Endothelial cell of umbilical vein (primary cell): ENCODE measurements at regions not wholly inside any gene's neighbourhood (a gene's known extent, or its start where the extent isn't known, plus 50 kb on each side); places are given as distances from the start of the nearest gene placed in this dataset.

Experiments
- BruUV-seq: library from RNA; stranded (reverse); fragments of 400-500 nt; replicated peaks from 2 replicates; lab custom pipeline; 2021; lab: Mats Ljungman, UMichigan
- CTCF ChIA-PET: fragments of 300-600, 350-600 bp; sonication (Branson Sonifier 250); formaldehyde crosslinking; loops from one replicate; lab custom pipeline; 2021; ENCODE audit warnings: antibody characterized with exemption, inconsistent platforms; lab: Charles Lee
- POLR2A ChIA-PET: fragments of 300-600, 350-600 bp; sonication (Branson Sonifier 250); formaldehyde crosslinking; loops from one replicate; lab custom pipeline; 2021; ENCODE audit warnings: antibody characterized with exemption, inconsistent platforms; lab: Charles Lee
- DNase-seq: peaks from one replicate; pipeline ENCODE4 v3.0.0-alpha.2; 2011; ENCODE audit warnings: low read depth, low spot score
- FAIRE-seq: peaks from 2 replicates; lab custom pipeline; 2011; peaks lifted over from hg19 to GRCh38; lab: Jason Lieb, UNC
- H2AFZ ChIP-seq: 2 replicates; pipeline ENCODE4 v1.6.0; 2012; ENCODE audit warnings: low read depth, low read length, control low read depth, inconsistent platforms
- H3K27ac ChIP-seq: 2 replicates; pipeline ENCODE4 v1.5.1; 2011; ENCODE audit warnings: low read depth, mild to moderate bottlenecking, control low read depth, low read length, moderate library complexity; ENCODE audit not compliant: insufficient read depth
- H3K27me3 ChIP-seq, 2 experiments: 2 replicates each; pipeline versions ENCODE4 v1.6.0 to v1.6.1; 2011; ENCODE audit warnings: low read length in 2 of 2, mixed read lengths in 1 of 2; ENCODE audit not compliant: control insufficient read depth in 2 of 2, insufficient read depth in 2 of 2
- H3K36me3 ChIP-seq, 2 experiments: 2 replicates in 1 of 2; 3 replicates in 1 of 2; pipeline ENCODE4 v1.5.1; 2011; ENCODE audit warnings: low read length in 2 of 2, mild to moderate bottlenecking in 1 of 2, moderate library complexity in 1 of 2; ENCODE audit not compliant: control insufficient read depth in 2 of 2, insufficient read depth in 2 of 2; ENCODE audit errors: extremely low read depth in 1 of 2
- H3K4me1 ChIP-seq: 3 replicates; pipeline ENCODE4 v1.5.1; 2011; ENCODE audit warnings: mild to moderate bottlenecking, low read length; ENCODE audit not compliant: control insufficient read depth, insufficient read depth; ENCODE audit errors: extremely low read depth
- H3K4me2 ChIP-seq: 2 replicates; pipeline ENCODE4 v1.6.1; 2011; ENCODE audit warnings: low read length, control low read depth, mixed read lengths; ENCODE audit not compliant: insufficient read depth
- H3K4me3 ChIP-seq, 3 experiments: fragments of 200-600 bp in 1 of 3; sonication (generic), shearing (Covaris generic) in 1 of 3; replicated peaks in 1 of 3; 2 replicates each; pipeline ENCODE4 v1.5.1; 2011 to 2016; ENCODE audit warnings: control low read depth in 3 of 3, low read length in 3 of 3, mild to moderate bottlenecking in 2 of 3, inconsistent platforms in 1 of 3, low read depth in 1 of 3, moderate library complexity in 1 of 3; ENCODE audit not compliant: insufficient read depth in 1 of 3
- H3K79me2 ChIP-seq: 2 replicates; pipeline ENCODE4 v1.6.0; 2012; ENCODE audit warnings: low read length, inconsistent platforms; ENCODE audit not compliant: control insufficient read depth, insufficient read depth
- H3K9ac ChIP-seq: replicated peaks from 2 replicates; pipeline ENCODE3; 2011; ENCODE audit warnings: low read length, control low read depth; ENCODE audit not compliant: insufficient read depth; ENCODE audit errors: extremely low read depth
- H3K9me1 ChIP-seq: replicated peaks from 3 replicates; pipeline ENCODE4 v1.6.0; 2011; ENCODE audit warnings: mild to moderate bottlenecking, low read length; ENCODE audit not compliant: control insufficient read depth, insufficient read depth; ENCODE audit errors: extremely low read depth
- H3K9me3 ChIP-seq: replicated peaks from 2 replicates; pipeline ENCODE4 v1.5.1; 2012; ENCODE audit warnings: low read length, inconsistent platforms; ENCODE audit not compliant: control insufficient read depth, insufficient read depth
- H4K20me1 ChIP-seq: replicated peaks from 2 replicates; pipeline ENCODE3; 2011; ENCODE audit warnings: mild to moderate bottlenecking, low read length; ENCODE audit not compliant: control insufficient read depth, insufficient read depth; ENCODE audit errors: extremely low read depth
- CTCF ChIP-seq, 2 donors: IDR thresholded peaks; 1 replicate in 1 of 2; 2 replicates in 1 of 2; pipeline ENCODE4 v1.5.1; 2011; ENCODE audit warnings: low read length in 2 of 2, mild to moderate bottlenecking in 2 of 2, moderate library complexity in 2 of 2, control low read depth in 1 of 2, inconsistent platforms in 1 of 2, low read depth in 1 of 2; ENCODE audit not compliant: insufficient read depth in 1 of 2; ENCODE audit errors: extremely low read depth in 1 of 2
- EZH2 ChIP-seq: IDR thresholded peaks from 2 replicates; pipeline ENCODE4 v1.6.1; 2012; ENCODE audit warnings: borderline replicate concordance, low read depth, mild to moderate bottlenecking, moderate library complexity, low read length, inconsistent platforms; ENCODE audit not compliant: severe bottlenecking
- FOS ChIP-seq: IDR thresholded peaks from 2 replicates; pipeline ENCODE4 v1.6.1; 2011; ENCODE audit warnings: mild to moderate bottlenecking, low read length, moderate library complexity, borderline replicate concordance; ENCODE audit not compliant: insufficient read depth
- GATA2 ChIP-seq: IDR thresholded peaks from 2 replicates; pipeline ENCODE4 v1.7.0; 2011; ENCODE audit warnings: low read depth, mild to moderate bottlenecking, moderate library complexity, mixed read lengths, low read length; ENCODE audit not compliant: insufficient read length, insufficient read depth
- JUN ChIP-seq: IDR thresholded peaks from 2 replicates; pipeline ENCODE4 v1.6.1; 2011; ENCODE audit warnings: borderline replicate concordance, low read depth; ENCODE audit not compliant: insufficient read length, insufficient read depth
- MAX ChIP-seq: IDR thresholded peaks from 2 replicates; pipeline ENCODE4 v1.6.1; 2011; ENCODE audit not compliant: insufficient read depth, insufficient read length
- MYC ChIP-seq: IDR thresholded peaks from one replicate; pipeline ENCODE4 v1.6.1; 2011; ENCODE audit warnings: mild to moderate bottlenecking, low read depth, low read length
- POLR2A ChIP-seq: IDR thresholded peaks from 2 replicates; pipeline ENCODE4 v1.6.1; 2012; ENCODE audit warnings: low read depth, mild to moderate bottlenecking, control low read depth, low read length
- POLR2AphosphoS5 ChIP-seq: IDR thresholded peaks from 2 replicates; pipeline ENCODE4 v1.6.1; 2012; ENCODE audit warnings: low read depth, mild to moderate bottlenecking, control low read depth, low read length, moderate library complexity; ENCODE audit not compliant: insufficient read depth
- dilution Hi-C: fragments of 300-500 bp; cut with MboI; formaldehyde crosslinking; loops from one replicate; pipeline ENCODE4 v1.15.0; 2019; ENCODE audit warnings: low sequenced_read_pairs; ENCODE audit not compliant: extremely low pct_ligation_motif_present
- intact Hi-C: fragments of 100-400 bp; cut with micrococcal nuclease; formaldehyde crosslinking; loops from one replicate; pipeline ENCODE4 v1.10.0; 2022

GRCh38 chr18:76051396-76052226 lies 443.4 kb downstream of the ZNF516 start:
- H4K20me1 ChIP-seq: no peaks in the 10 kb centered on the region
- FAIRE-seq: no peak
- H3K4me2 ChIP-seq: no peak overlapping the region
- H3K36me3 ChIP-seq: no peaks in the 10 kb centered on the region
- H3K27me3 ChIP-seq: no peaks in the 10 kb centered on the region
- no peaks in the 10 kb centered on the region for H3K79me2 ChIP-seq
- H2AFZ ChIP-seq: no peak overlapping the region
- DNase-seq: no peak
- intact Hi-C loops (no loop called here), dilution Hi-C loops (no loop called here)
- no peak overlapping the region for H3K4me3 ChIP-seq
- H3K9me1 ChIP-seq: no peaks in the 10 kb centered on the region
- POLR2A ChIA-PET: no interaction called here
- no peaks in the 10 kb centered on the region for H3K4me1 ChIP-seq
- CTCF ChIA-PET: no interaction called here
- no peak for TF ChIP-seq CTCF (IDR thresholded peaks at IDR 0.05; ENCODE audit: extremely low read depth in 1 of 2, insufficient read depth in 1 of 2, low read depth in 1 of 2, low read length in 2 of 2)
- H3K9me3 ChIP-seq: no peaks in the 10 kb centered on the region
- no TSS peak for BruUV-seq
- no peak overlapping the region for H3K27ac ChIP-seq
- H3K9ac ChIP-seq: no peak overlapping the region

GRCh38 chr18:76046221-76046620 lies 448.8 kb downstream of the ZNF516 start:
- no peaks in the 10 kb centered on the region for H3K4me1 ChIP-seq
- ChIA-PET POLR2A (no interaction called here), CTCF (no interaction called here)
- no peak overlapping the region for H3K9ac ChIP-seq
- no peak for TF ChIP-seq EZH2
- TF ChIP-seq FOS: no peak
- TF ChIP-seq MYC: no peak
- no peak for TF ChIP-seq GATA2
- TF ChIP-seq MAX: no peak
- TF ChIP-seq POLR2AphosphoS5: no peak
- no peak for TF ChIP-seq JUN
- no peak for TF ChIP-seq POLR2A
- TF ChIP-seq CTCF (IDR thresholded peaks at IDR 0.05; ENCODE audit: extremely low read depth in 1 of 2, insufficient read depth in 1 of 2, low read depth in 1 of 2, low read length in 2 of 2): no peak
- no peak overlapping the region for H3K4me2 ChIP-seq
- H2AFZ ChIP-seq: no peak overlapping the region
- H4K20me1 ChIP-seq: no peaks in the 10 kb centered on the region
- no peaks in the 10 kb centered on the region for H3K27me3 ChIP-seq
- peaks cover 1% of the 10 kb centered on the region for H3K9me3 ChIP-seq
- no peaks in the 10 kb centered on the region for H3K9me1 ChIP-seq
- H3K36me3 ChIP-seq: no peaks in the 10 kb centered on the region
- FAIRE-seq (no peak), DNase-seq (no peak)
- H3K27ac ChIP-seq: no peak overlapping the region
- intact Hi-C loops (no loop called here), dilution Hi-C loops (no loop called here)
- H3K79me2 ChIP-seq: no peaks in the 10 kb centered on the region
- no TSS peak for BruUV-seq
- no peak overlapping the region for H3K4me3 ChIP-seq
